ENCODE measurements at regions not wholly inside any gene's neighbourhood (a gene's known extent, or its start where the extent isn't known, plus 50 kb on each side); places are given as distances from the start of the nearest gene placed in this dataset.

DNA sequence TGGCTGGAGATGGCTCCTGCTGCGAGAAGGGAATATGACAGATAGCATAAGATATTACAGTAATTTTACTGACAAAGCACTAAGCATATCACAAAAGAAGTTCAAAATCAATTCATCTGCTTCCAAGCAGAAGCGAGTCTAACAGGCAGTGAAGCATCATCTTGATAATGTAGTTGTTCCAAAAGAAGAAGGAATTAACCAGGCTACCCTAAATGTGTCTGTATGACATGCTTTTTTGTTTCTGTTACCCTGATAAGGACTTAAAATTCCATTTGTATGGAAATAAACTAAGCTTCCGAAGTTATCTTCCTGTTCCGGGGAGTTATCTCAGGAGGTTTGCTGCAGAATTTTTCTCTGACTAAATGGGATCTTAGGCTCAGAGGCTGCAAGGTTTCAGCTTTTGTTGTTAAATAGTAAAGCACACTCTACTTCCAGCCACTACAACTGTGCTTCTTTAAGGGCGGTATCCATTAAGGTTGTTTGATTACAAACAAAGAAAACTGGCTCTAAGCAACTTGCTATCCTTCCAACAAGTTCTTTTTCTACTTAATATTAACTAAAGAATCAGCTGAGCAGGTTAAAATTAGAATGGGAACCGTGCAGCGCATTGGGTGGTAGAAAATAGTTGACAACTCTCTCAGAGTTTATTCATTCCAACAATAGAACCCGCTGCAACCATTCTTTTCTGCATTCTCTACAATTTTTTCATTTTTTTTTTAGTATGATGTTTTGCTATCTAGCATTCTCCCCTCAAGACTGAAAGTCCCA lies 607.3 kb downstream of the UQCRFS1 start:
- Mint-ChIP-seq H3K27me3 (no peaks in the 10 kb centered on the region), H3K4me1 (peaks cover 0 to 2% (median 0%) of the 10 kb centered on the region in 3 donors), H3K27ac (no peak overlapping the region), H3K9me3 (peaks cover 4 to 22% (median 10%) of the 10 kb centered on the region in 3 donors), H3K4me3 (no peak overlapping the region), H3K36me3 (no peaks in the 10 kb centered on the region)
- ChIA-PET POLR2A (no interaction called here), CTCF (no interaction called here)
- ATAC-seq (replicated peaks in 1 of 4) (no peak), DNase-seq (no peak)
- Histone ChIP-seq H3K27ac (ENCODE audit: low read length) (no peak overlapping the region), H3K36me3 (ENCODE audit: control insufficient read depth in 2 of 2, extremely low read depth in 1 of 2, insufficient read depth in 1 of 2, low read length in 1 of 2) (no peaks in the 10 kb centered on the region), H3K9me3 (no peaks in the 10 kb centered on the region), H3K27me3 (replicated peaks in 1 of 2; ENCODE audit: control insufficient read depth in 2 of 2, extremely low read depth in 1 of 2, insufficient read depth in 2 of 2, low read length in 1 of 2) (peaks cover 0 to 2% of the 10 kb centered on the region in 2 experiments), H3K4me3 (ENCODE audit: control insufficient read depth in 1 of 2, extremely low read depth in 1 of 2, low read length in 1 of 2) (no peak overlapping the region), H3K4me1 (ENCODE audit: control insufficient read depth in 1 of 2, extremely low read depth in 1 of 2, insufficient read depth in 2 of 2, low read length in 2 of 2) (no peaks in the 10 kb centered on the region)
- WGBS (ENCODE audit: insufficient coverage): no CpG with 5 or more reads among the region's 8 CpGs

DNA sequence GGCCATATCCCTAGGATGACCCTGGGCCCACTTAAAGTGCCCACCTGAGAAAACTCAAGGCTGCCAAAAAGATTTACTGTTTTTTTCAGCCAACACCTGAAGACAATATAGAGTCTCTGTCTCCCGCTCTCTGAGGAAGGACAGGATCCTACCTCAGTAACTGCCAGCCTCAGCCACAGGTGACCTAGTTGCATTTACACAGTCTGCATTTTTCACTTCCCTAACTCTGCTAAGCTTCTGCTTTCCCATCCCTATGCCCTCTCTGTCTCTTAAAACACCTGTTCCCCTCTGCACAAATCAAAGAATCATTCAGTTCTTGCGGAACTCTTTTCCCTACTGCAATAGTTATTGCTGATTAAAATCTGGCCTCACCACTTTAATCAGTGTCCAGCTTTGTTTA lies 609.5 kb downstream of the UQCRFS1 start:
- ChIA-PET POLR2A (no interaction called here), CTCF (no interaction called here)
- no peaks in the 10 kb centered on the region for H3K4me1 ChIP-seq (ENCODE audit: control insufficient read depth in 1 of 2, extremely low read depth in 1 of 2, insufficient read depth in 2 of 2, low read length in 2 of 2)
- no peak overlapping the region for H3K27ac ChIP-seq (ENCODE audit: low read length)
- ATAC-seq (replicated peaks in 1 of 4) (no peak), DNase-seq (no peak)
- no peak overlapping the region for H3K4me3 Mint-ChIP-seq
- no peaks in the 10 kb centered on the region for H3K27me3 ChIP-seq (replicated peaks in 1 of 2; ENCODE audit: control insufficient read depth in 2 of 2, extremely low read depth in 1 of 2, insufficient read depth in 2 of 2, low read length in 1 of 2)
- H3K4me3 ChIP-seq (ENCODE audit: control insufficient read depth in 1 of 2, extremely low read depth in 1 of 2, low read length in 1 of 2): no peak overlapping the region
- H3K9me3 ChIP-seq: no peaks in the 10 kb centered on the region
- H3K9me3 Mint-ChIP-seq: peaks cover 4 to 20% (median 10%) of the 10 kb centered on the region in 3 donors
- no peaks in the 10 kb centered on the region for H3K27me3 Mint-ChIP-seq
- H3K4me1 Mint-ChIP-seq: peaks cover 0 to 2% (median 0%) of the 10 kb centered on the region in 3 donors
- WGBS (ENCODE audit: insufficient coverage): 77% methylated on average over 2 of the region's 2 CpGs
- H3K36me3 ChIP-seq (ENCODE audit: control insufficient read depth in 2 of 2, extremely low read depth in 1 of 2, insufficient read depth in 1 of 2, low read length in 1 of 2): no peaks in the 10 kb centered on the region
- no peak overlapping the region for H3K27ac Mint-ChIP-seq
- no peaks in the 10 kb centered on the region for H3K36me3 Mint-ChIP-seq

DNA sequence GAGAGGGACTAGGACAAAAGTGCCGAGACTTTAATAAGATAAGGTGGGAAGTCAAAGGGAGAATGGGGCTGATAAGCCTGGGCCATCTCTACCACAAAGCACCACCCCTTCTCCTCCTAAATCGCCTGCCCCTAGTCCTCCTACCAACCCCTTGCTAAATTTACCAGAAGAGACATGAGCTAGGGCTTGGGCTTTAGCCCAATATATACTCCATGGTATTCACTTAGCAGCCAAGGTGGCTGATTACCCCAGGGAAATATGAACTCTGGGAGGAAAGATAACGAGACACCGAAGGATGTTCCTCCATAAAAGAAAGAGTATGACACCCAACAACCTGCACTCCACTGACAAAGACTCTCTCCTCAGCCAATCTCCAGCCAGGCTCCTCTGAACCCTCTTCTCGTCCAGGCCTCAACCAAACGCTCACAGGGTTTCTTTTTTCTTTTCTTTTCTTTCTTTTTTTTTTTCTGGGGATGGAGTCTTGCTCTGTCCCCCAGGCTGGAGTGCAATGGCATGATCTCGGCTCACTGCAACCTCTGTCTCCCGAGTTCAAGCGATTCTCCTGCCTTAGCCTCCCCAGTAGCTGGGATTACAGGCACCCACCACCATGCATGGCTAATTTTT lies 610.2 kb downstream of the UQCRFS1 start:
- Mint-ChIP-seq H3K4me3 (no peak overlapping the region), H3K36me3 (no peaks in the 10 kb centered on the region), H3K9me3 (peaks cover 4 to 14% (median 9%) of the 10 kb centered on the region in 3 donors), H3K27ac (no peak overlapping the region), H3K4me1 (peaks cover 0 to 2% (median 0%) of the 10 kb centered on the region in 3 donors), H3K27me3 (no peaks in the 10 kb centered on the region)
- H3K27ac ChIP-seq (ENCODE audit: low read length): no peak overlapping the region
- no peak overlapping the region for H3K4me3 ChIP-seq (ENCODE audit: control insufficient read depth in 1 of 2, extremely low read depth in 1 of 2, low read length in 1 of 2)
- ChIA-PET CTCF (no interaction called here), POLR2A (no interaction called here)
- WGBS (ENCODE audit: insufficient coverage): no CpG with 5 or more reads among the region's 9 CpGs
- peaks cover 0 to 3% of the 10 kb centered on the region in 2 experiments for H3K27me3 ChIP-seq (replicated peaks in 1 of 2; ENCODE audit: control insufficient read depth in 2 of 2, extremely low read depth in 1 of 2, insufficient read depth in 2 of 2, low read length in 1 of 2)
- no peaks in the 10 kb centered on the region for H3K4me1 ChIP-seq (ENCODE audit: control insufficient read depth in 1 of 2, extremely low read depth in 1 of 2, insufficient read depth in 2 of 2, low read length in 2 of 2)
- no peaks in the 10 kb centered on the region for H3K9me3 ChIP-seq
- DNase-seq: no peak
- ATAC-seq (replicated peaks in 1 of 4): no peak
- no peaks in the 10 kb centered on the region for H3K36me3 ChIP-seq (ENCODE audit: control insufficient read depth in 2 of 2, extremely low read depth in 1 of 2, insufficient read depth in 1 of 2, low read length in 1 of 2)

DNA sequence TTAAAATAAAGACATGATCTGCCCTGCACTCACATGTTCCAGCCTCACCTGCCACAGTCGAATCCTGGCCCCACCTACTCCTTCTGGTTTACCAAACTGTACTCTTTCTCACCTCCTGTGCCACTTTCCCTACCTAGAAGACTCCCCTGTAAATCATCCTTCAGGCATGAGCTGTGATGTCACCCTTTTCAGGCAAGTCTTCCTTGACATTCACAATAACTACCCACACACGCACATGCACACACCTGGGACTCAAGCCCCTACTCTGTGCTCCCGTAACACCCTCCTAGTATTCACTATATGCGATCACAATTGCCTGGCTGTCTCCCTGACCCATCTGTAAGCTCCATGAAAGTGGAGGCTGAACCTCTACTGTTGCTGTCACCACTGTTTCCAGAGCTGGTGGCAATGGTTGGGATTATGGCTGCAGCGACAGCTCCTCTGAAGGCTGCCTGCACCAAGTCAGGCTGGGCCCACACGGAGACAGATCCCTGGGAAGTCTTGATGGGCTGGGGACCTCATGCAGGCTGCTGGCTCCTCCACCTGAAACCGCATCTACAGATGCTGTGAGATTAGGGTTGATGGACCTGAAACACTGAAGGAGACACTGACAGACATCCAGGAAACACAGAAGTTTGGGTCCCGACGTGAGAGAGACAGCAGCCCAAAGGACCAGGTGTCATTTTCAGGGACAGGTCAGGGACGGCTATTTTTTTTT lies 611.1 kb downstream of the UQCRFS1 start:
- DNase-seq: no peak
- Histone ChIP-seq H3K4me1 (ENCODE audit: control insufficient read depth in 1 of 2, extremely low read depth in 1 of 2, insufficient read depth in 2 of 2, low read length in 2 of 2) (no peaks in the 10 kb centered on the region), H3K4me3 (ENCODE audit: control insufficient read depth in 1 of 2, extremely low read depth in 1 of 2, low read length in 1 of 2) (no peak overlapping the region), H3K9me3 (no peaks in the 10 kb centered on the region), H3K27me3 (replicated peaks in 1 of 2; ENCODE audit: control insufficient read depth in 2 of 2, extremely low read depth in 1 of 2, insufficient read depth in 2 of 2, low read length in 1 of 2) (peaks cover 0 to 4% of the 10 kb centered on the region in 2 experiments), H3K36me3 (ENCODE audit: control insufficient read depth in 2 of 2, extremely low read depth in 1 of 2, insufficient read depth in 1 of 2, low read length in 1 of 2) (no peaks in the 10 kb centered on the region), H3K27ac (ENCODE audit: low read length) (no peak overlapping the region)
- peaks cover 0 to 2% (median 0%) of the 10 kb centered on the region in 3 donors for H3K4me1 Mint-ChIP-seq
- no peaks in the 10 kb centered on the region for H3K36me3 Mint-ChIP-seq
- 63% methylated on average over 8 of the region's 10 CpGs for WGBS (ENCODE audit: insufficient coverage)
- no peaks in the 10 kb centered on the region for H3K27me3 Mint-ChIP-seq
- H3K27ac Mint-ChIP-seq: no peak overlapping the region
- peaks cover 4 to 7% (median 5%) of the 10 kb centered on the region in 3 donors for H3K9me3 Mint-ChIP-seq
- no peak overlapping the region for H3K4me3 Mint-ChIP-seq
- ChIA-PET CTCF (no interaction called here), POLR2A (no interaction called here)
- no peak for ATAC-seq (replicated peaks in 1 of 4)

DNA sequence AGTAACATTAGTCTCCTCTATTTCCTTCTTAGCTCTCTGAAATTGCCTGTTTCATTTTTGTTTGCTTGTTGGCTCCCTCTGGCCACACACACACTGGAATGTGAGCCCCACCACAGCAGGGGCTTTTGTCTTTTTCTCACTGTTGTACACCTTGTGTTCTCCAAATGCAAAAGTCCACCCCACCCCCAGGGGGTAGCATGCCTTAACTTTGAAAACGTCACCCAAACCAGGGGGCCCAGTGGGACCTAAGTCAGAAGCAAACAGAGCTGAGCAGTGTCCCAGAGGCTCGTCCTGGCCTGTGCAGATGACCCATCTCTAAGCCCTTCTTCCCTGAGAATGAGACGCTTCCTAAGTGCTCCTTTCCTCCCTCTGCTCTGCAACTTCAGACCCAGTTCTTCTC lies 614.1 kb downstream of the UQCRFS1 start:
- Mint-ChIP-seq H3K27ac (no peak overlapping the region), H3K4me3 (no peak overlapping the region), H3K4me1 (no peaks in the 10 kb centered on the region), H3K9me3 (peaks cover 0 to 5% (median 0%) of the 10 kb centered on the region in 3 donors), H3K36me3 (no peaks in the 10 kb centered on the region), H3K27me3 (no peaks in the 10 kb centered on the region)
- Histone ChIP-seq H3K4me3 (ENCODE audit: control insufficient read depth in 1 of 2, extremely low read depth in 1 of 2, low read length in 1 of 2) (no peak overlapping the region), H3K4me1 (ENCODE audit: control insufficient read depth in 1 of 2, extremely low read depth in 1 of 2, insufficient read depth in 2 of 2, low read length in 2 of 2) (no peaks in the 10 kb centered on the region), H3K36me3 (ENCODE audit: control insufficient read depth in 2 of 2, extremely low read depth in 1 of 2, insufficient read depth in 1 of 2, low read length in 1 of 2) (no peaks in the 10 kb centered on the region), H3K27me3 (replicated peaks in 1 of 2; ENCODE audit: control insufficient read depth in 2 of 2, extremely low read depth in 1 of 2, insufficient read depth in 2 of 2, low read length in 1 of 2) (peaks cover 0 to 4% of the 10 kb centered on the region in 2 experiments), H3K27ac (ENCODE audit: low read length) (no peak overlapping the region), H3K9me3 (no peaks in the 10 kb centered on the region)
- WGBS (ENCODE audit: insufficient coverage): 73% methylated on average over 2 of the region's 3 CpGs
- POLR2A ChIA-PET: no interaction called here
- CTCF ChIA-PET: no interaction called here
- ATAC-seq (replicated peaks in 1 of 4) (no peak), DNase-seq (no peak)

DNA sequence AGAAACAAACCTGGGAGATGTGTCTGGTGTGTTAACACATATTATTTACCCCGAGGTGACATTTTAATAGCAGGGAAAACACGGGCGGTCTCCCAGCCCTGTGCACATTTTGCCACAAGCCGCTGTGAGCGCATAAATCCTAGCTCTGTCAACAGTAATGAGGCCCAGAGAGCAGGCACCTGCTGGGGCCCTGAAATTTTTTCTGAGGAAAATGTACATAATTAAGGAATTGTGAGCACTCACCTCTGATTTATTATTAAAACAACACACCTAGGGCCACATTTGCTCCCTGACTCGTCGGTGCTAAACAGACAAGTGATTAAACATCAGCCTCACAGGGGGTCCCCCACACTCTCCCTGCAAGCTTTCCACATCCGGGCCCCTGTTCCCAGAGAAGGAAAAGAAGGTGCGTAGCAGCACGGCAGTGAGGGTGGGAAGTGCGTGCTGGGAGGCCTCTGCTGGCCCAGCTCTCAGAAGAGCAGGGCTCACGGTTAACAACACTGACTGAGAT lies 616.3 kb downstream of the UQCRFS1 start:
- Histone ChIP-seq H3K4me1 (ENCODE audit: control insufficient read depth in 1 of 2, extremely low read depth in 1 of 2, insufficient read depth in 2 of 2, low read length in 2 of 2) (no peaks in the 10 kb centered on the region), H3K4me3 (ENCODE audit: control insufficient read depth in 1 of 2, extremely low read depth in 1 of 2, low read length in 1 of 2) (no peak overlapping the region), H3K36me3 (ENCODE audit: control insufficient read depth in 2 of 2, extremely low read depth in 1 of 2, insufficient read depth in 1 of 2, low read length in 1 of 2) (no peaks in the 10 kb centered on the region), H3K27ac (ENCODE audit: low read length) (no peak overlapping the region), H3K9me3 (no peaks in the 10 kb centered on the region), H3K27me3 (replicated peaks in 1 of 2; ENCODE audit: control insufficient read depth in 2 of 2, extremely low read depth in 1 of 2, insufficient read depth in 2 of 2, low read length in 1 of 2) (peaks cover 0 to 10% of the 10 kb centered on the region in 2 experiments)
- ChIA-PET POLR2A (no interaction called here), CTCF (no interaction called here)
- Mint-ChIP-seq H3K4me1 (no peaks in the 10 kb centered on the region), H3K27me3 (no peaks in the 10 kb centered on the region), H3K4me3 (no peak overlapping the region), H3K36me3 (no peaks in the 10 kb centered on the region), H3K9me3 (peaks cover 0 to 5% (median 0%) of the 10 kb centered on the region in 3 donors), H3K27ac (no peak overlapping the region)
- WGBS (ENCODE audit: insufficient coverage): 88% methylated on average over 3 of the region's 12 CpGs
- no peak for ATAC-seq (replicated peaks in 1 of 4)
- DNase-seq: no peak
